Neural cell (in vitro differentiated cells): ENCODE measurements at regions not wholly inside any gene's neighbourhood (a gene's known extent, or its start where the extent isn't known, plus 50 kb on each side); places are given as distances from the start of the nearest gene placed in this dataset.

ENCODE experiments used
- EP300 ChIP-seq: fragments of 450-650 bp; conservative IDR thresholded peaks from 2 replicates; pipeline ENCODE4 v1.6.1; 2014; ENCODE audit warnings: antibody characterized with exemption, mild to moderate bottlenecking, moderate library complexity; ENCODE audit not compliant: poor library complexity, severe bottlenecking
- EZH2 ChIP-seq: fragments of 200-600, 300-800 bp; shearing (Covaris generic), sonication (generic); IDR thresholded peaks from 2 replicates; pipeline ENCODE4 v1.6.1; 2014; ENCODE audit warnings: antibody characterized with exemption, low read length, borderline replicate concordance, mild to moderate bottlenecking; ENCODE audit not compliant: insufficient read depth, poor library complexity, severe bottlenecking
- MXI1 ChIP-seq: fragments of 450-650 bp; conservative IDR thresholded peaks from 2 replicates; pipeline ENCODE4 v1.6.1; 2014; ENCODE audit warnings: antibody characterized with exemption, mild to moderate bottlenecking; ENCODE audit not compliant: poor library complexity, severe bottlenecking
- POLR2AphosphoS5 ChIP-seq: IDR thresholded peaks from 2 replicates; pipeline ENCODE4 v1.6.1; 2012
- RAD21 ChIP-seq: fragments of 450-650 bp; conservative IDR thresholded peaks from 2 replicates; pipeline ENCODE4 v1.6.1; 2014; ENCODE audit warnings: antibody characterized with exemption, mild to moderate bottlenecking, moderate library complexity
- TAF1 ChIP-seq: IDR thresholded peaks from 2 replicates; pipeline ENCODE4 v1.6.1; 2012; ENCODE audit warnings: low read depth
- TF ChIP-seq, protein P1 (sequence below): fragments of 450-650 bp; IDR thresholded peaks from 2 replicates; pipeline ENCODE4 v1.5.1; 2014; ENCODE audit warnings: antibody characterized with exemption, mild to moderate bottlenecking, moderate library complexity; ENCODE audit not compliant: poor library complexity, severe bottlenecking
- TF ChIP-seq, protein P2 (sequence below): IDR thresholded peaks from 2 replicates; pipeline ENCODE4 v1.6.1; 2012; ENCODE audit warnings: borderline replicate concordance

DNA sequence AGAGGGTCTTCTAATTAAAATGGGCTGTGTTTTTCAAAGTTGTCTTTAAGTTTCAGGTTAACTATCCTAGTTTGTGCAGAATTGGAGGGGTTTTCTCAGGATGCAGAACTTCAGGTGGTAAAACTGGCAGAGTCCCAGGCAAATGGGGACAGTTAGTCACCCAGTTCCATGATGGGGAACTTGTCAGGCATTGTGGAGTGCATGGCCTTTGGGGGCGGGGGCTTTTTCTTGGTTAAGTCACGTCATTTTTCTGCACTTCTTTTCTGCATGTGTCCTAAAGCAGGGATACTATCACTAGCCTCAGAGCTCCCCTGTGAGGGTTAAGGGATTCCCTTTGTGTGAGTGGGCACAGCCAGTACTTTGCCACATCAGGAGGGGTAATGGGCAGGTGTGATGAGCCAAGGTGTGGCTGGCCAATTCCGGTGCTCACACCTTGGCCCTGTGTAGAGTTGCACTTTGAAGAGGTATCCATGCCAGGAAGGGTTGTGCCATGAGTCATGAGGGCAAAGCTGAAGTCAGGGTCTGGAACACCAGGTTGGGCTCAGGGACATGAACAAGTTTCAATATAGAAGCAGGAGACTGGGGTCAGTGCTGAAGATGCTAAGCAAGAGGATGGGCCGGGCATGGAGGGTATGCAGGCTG lies 126.0 kb upstream of the RREB1 start:
- TF ChIP-seq, protein P1, sequence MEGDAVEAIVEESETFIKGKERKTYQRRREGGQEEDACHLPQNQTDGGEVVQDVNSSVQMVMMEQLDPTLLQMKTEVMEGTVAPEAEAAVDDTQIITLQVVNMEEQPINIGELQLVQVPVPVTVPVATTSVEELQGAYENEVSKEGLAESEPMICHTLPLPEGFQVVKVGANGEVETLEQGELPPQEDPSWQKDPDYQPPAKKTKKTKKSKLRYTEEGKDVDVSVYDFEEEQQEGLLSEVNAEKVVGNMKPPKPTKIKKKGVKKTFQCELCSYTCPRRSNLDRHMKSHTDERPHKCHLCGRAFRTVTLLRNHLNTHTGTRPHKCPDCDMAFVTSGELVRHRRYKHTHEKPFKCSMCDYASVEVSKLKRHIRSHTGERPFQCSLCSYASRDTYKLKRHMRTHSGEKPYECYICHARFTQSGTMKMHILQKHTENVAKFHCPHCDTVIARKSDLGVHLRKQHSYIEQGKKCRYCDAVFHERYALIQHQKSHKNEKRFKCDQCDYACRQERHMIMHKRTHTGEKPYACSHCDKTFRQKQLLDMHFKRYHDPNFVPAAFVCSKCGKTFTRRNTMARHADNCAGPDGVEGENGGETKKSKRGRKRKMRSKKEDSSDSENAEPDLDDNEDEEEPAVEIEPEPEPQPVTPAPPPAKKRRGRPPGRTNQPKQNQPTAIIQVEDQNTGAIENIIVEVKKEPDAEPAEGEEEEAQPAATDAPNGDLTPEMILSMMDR: no peak
- TF ChIP-seq EZH2: no peak
- TF ChIP-seq, protein P2, sequence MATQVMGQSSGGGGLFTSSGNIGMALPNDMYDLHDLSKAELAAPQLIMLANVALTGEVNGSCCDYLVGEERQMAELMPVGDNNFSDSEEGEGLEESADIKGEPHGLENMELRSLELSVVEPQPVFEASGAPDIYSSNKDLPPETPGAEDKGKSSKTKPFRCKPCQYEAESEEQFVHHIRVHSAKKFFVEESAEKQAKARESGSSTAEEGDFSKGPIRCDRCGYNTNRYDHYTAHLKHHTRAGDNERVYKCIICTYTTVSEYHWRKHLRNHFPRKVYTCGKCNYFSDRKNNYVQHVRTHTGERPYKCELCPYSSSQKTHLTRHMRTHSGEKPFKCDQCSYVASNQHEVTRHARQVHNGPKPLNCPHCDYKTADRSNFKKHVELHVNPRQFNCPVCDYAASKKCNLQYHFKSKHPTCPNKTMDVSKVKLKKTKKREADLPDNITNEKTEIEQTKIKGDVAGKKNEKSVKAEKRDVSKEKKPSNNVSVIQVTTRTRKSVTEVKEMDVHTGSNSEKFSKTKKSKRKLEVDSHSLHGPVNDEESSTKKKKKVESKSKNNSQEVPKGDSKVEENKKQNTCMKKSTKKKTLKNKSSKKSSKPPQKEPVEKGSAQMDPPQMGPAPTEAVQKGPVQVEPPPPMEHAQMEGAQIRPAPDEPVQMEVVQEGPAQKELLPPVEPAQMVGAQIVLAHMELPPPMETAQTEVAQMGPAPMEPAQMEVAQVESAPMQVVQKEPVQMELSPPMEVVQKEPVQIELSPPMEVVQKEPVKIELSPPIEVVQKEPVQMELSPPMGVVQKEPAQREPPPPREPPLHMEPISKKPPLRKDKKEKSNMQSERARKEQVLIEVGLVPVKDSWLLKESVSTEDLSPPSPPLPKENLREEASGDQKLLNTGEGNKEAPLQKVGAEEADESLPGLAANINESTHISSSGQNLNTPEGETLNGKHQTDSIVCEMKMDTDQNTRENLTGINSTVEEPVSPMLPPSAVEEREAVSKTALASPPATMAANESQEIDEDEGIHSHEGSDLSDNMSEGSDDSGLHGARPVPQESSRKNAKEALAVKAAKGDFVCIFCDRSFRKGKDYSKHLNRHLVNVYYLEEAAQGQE: no peak
- TF ChIP-seq EP300: no peak
- TF ChIP-seq POLR2AphosphoS5: no peak
- TF ChIP-seq MXI1: no peak
- no peak for TF ChIP-seq RAD21
- no peak for TF ChIP-seq TAF1
